ENCODE measurements at regions not wholly inside any gene's neighbourhood (a gene's known extent, or its start where the extent isn't known, plus 50 kb on each side); places are given as distances from the start of the nearest gene placed in this dataset.

DNA sequence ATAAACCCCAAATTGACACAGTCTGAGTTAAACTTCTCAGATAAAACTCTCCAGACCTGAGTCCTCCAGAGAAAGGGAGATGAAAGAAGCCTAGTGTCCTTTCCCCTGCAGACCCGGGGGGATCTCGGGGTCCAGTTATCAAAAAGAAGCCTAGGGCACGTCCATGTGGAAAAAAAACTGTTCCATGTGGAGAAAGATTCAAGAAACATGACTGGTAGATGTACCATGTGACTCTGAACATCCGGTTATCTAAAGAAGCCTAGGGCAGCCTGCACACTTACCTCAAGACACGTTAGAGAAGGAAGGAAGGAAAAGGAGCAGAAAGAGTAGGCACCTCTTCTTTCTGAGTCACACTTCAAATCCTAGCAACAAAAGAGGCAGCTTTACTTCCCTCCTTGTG is 421.0 kb downstream of the LRATD1 start:
- no peak overlapping the region for H2AFZ ChIP-seq (ENCODE audit: low read depth, low read length, poor library complexity, severe bottlenecking)
- RAD21 ChIA-PET (ENCODE audit: low non-redundant PET in 1 of 2, low total read pairs in 2 of 2, uncharacterized antibody in 2 of 2, unreplicated experiment in 2 of 2): no interaction called here
- no peaks in the 10 kb centered on the region for H3K79me2 ChIP-seq (ENCODE audit: insufficient read depth, low read length)
- H3K4me2 ChIP-seq (ENCODE audit: low read length): no peak overlapping the region
- H3K9me2 ChIP-seq (ENCODE audit: insufficient read depth): no peaks in the 10 kb centered on the region
- CTCF ChIA-PET: no interaction called here
- no peaks in the 10 kb centered on the region for H3K4me1 ChIP-seq (ENCODE audit: control insufficient read depth in 1 of 2, insufficient read depth in 2 of 2, low read length in 2 of 2)
- H3K9me3 ChIP-seq (ENCODE audit: control insufficient read depth in 1 of 2, insufficient read depth in 1 of 2, low read depth in 1 of 2, low read length in 2 of 2): no peaks in the 10 kb centered on the region
- ATAC-seq (no peak), DNase-seq (ENCODE audit: low read depth, low spot score) (no peak)
- H4K20me1 ChIP-seq (ENCODE audit: insufficient read depth): no peaks in the 10 kb centered on the region
- no peaks in the 10 kb centered on the region for H3K36me3 ChIP-seq (ENCODE audit: control insufficient read depth in 1 of 2, insufficient read depth in 2 of 2, low read length in 2 of 2)
- BruUV-seq (replicated peaks): no TSS peak
- POLR2A ChIA-PET: no interaction called here
- H3K4me3 ChIP-seq (replicated peaks in 1 of 2; ENCODE audit: low read depth in 1 of 2, low read length in 2 of 2): no peak overlapping the region
- no peak overlapping the region for H3K9ac ChIP-seq (ENCODE audit: low read length)
- intact Hi-C loops (cut with micrococcal nuclease): no loop called here
- H3K27me3 ChIP-seq (ENCODE audit: insufficient read depth, low read length): peaks cover 33% of the 10 kb centered on the region
- no peak for TF ChIP-seq CEBPB (IDR thresholded peaks at IDR 0.05; ENCODE audit: low read depth)
- no peak for TF ChIP-seq SIN3A (IDR thresholded peaks at IDR 0.05; ENCODE audit: low read depth)
- no peak for TF ChIP-seq ZBTB33 (IDR thresholded peaks at IDR 0.05; ENCODE audit: extremely low read depth, insufficient replicate concordance, low read length)
- no peak for TF ChIP-seq ZFX (IDR thresholded peaks at IDR 0.05)
- no peak for TF ChIP-seq SRF (IDR thresholded peaks at IDR 0.05; ENCODE audit: low read depth)
- no peak for TF ChIP-seq REST (IDR thresholded peaks at IDR 0.05; ENCODE audit: low read depth)
- TF ChIP-seq POLR2AphosphoS5 (IDR thresholded peaks at IDR 0.05; ENCODE audit: low read depth, low read length): no peak
- no peak for TF ChIP-seq POLR2A (IDR thresholded peaks at IDR 0.05; ENCODE audit: borderline replicate concordance, extremely low read depth, insufficient read depth, insufficient read length)
- TF ChIP-seq TCF7L2 (IDR thresholded peaks at IDR 0.05; ENCODE audit: borderline replicate concordance, extremely low read depth, insufficient read depth, insufficient read length): no peak
- no peak for TF ChIP-seq FOSL1 (IDR thresholded peaks at IDR 0.05; ENCODE audit: low read depth)
- TF ChIP-seq YY1 (IDR thresholded peaks at IDR 0.05; ENCODE audit: extremely low read depth, insufficient replicate concordance, low read depth, low read length): no peak
- no peak for TF ChIP-seq CTCF (IDR thresholded peaks at IDR 0.05 in 2 of 3, conservative IDR thresholded peaks at IDR 0.05 in 1 of 3; ENCODE audit: borderline replicate concordance in 1 of 3, insufficient read depth in 1 of 3, low read depth in 2 of 3, low read length in 2 of 3)
- no peak for TF ChIP-seq EGR1 (IDR thresholded peaks at IDR 0.05; ENCODE audit: low read depth)
- TF ChIP-seq EZH2phosphoT487 (IDR thresholded peaks at IDR 0.05; ENCODE audit: borderline replicate concordance): no peak
- no peak for TF ChIP-seq SP1 (IDR thresholded peaks at IDR 0.05; ENCODE audit: low read depth)
- TF ChIP-seq EZH2 (IDR thresholded peaks at IDR 0.05): no peak
- no peak for TF ChIP-seq ZNF274 (IDR thresholded peaks at IDR 0.05; ENCODE audit: low read depth, low read length)
- no peak for TF ChIP-seq MAX (IDR thresholded peaks at IDR 0.05)
- TF ChIP-seq ATF3 (IDR thresholded peaks at IDR 0.05): no peak
- H3K27ac ChIP-seq (ENCODE audit: low read depth, low read length): no peak overlapping the region
